GM12872 (cell line): ENCODE measurements at regions not wholly inside any gene's neighbourhood (a gene's known extent, or its start where the extent isn't known, plus 50 kb on each side); places are given as distances from the start of the nearest gene placed in this dataset.
A peak's percentile ranks its signal among the peaks of the same experiment; 100 is the strongest.

ENCODE experiments used
- TF ChIP-seq, protein P1 (sequence below): IDR thresholded peaks from 3 replicates; pipeline ENCODE4 v1.5.1; 2011; ENCODE audit warnings: low read depth, mild to moderate bottlenecking, low read length, moderate library complexity; ENCODE audit not compliant: insufficient read depth

DNA sequence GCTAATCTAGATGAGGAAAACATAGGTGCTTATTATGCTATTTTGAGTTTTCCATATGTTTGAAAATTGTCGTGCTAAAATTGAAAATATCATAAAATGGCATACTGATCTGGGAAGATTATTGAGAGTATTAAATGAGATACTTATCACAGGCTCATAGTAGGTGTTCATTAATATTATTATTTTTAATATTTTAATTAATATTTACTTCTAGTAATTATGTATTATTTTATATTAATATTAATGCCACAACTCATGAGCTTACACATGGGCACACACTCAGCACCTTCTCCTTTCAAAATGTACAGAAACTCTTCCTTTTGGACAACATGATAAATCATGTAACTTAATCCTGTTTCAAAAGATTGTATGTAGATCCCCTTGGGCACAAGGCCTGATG, 223.6 kb downstream of the RAB28 start:
- TF ChIP-seq, protein P1, sequence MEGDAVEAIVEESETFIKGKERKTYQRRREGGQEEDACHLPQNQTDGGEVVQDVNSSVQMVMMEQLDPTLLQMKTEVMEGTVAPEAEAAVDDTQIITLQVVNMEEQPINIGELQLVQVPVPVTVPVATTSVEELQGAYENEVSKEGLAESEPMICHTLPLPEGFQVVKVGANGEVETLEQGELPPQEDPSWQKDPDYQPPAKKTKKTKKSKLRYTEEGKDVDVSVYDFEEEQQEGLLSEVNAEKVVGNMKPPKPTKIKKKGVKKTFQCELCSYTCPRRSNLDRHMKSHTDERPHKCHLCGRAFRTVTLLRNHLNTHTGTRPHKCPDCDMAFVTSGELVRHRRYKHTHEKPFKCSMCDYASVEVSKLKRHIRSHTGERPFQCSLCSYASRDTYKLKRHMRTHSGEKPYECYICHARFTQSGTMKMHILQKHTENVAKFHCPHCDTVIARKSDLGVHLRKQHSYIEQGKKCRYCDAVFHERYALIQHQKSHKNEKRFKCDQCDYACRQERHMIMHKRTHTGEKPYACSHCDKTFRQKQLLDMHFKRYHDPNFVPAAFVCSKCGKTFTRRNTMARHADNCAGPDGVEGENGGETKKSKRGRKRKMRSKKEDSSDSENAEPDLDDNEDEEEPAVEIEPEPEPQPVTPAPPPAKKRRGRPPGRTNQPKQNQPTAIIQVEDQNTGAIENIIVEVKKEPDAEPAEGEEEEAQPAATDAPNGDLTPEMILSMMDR: no peak

DNA sequence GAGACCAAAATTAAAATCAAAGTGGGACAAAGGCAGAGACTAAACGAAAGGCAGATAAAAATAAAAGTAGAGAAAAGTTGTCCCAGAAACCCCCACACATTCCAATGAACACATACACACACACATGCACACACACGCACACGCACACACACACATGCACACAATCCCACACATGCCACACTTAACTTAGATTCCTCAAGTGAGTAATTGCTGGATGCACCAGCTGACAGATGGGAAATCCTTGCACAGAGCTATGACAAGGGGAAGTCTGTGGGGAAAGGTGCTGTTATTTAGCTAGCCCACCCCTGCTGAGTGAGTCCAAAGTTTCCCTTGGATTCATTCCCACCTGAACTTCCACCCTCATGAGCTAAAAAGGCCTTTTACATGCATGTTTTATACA, 233.9 kb downstream of the RAB28 start:
- TF ChIP-seq, protein P1: no peak

DNA sequence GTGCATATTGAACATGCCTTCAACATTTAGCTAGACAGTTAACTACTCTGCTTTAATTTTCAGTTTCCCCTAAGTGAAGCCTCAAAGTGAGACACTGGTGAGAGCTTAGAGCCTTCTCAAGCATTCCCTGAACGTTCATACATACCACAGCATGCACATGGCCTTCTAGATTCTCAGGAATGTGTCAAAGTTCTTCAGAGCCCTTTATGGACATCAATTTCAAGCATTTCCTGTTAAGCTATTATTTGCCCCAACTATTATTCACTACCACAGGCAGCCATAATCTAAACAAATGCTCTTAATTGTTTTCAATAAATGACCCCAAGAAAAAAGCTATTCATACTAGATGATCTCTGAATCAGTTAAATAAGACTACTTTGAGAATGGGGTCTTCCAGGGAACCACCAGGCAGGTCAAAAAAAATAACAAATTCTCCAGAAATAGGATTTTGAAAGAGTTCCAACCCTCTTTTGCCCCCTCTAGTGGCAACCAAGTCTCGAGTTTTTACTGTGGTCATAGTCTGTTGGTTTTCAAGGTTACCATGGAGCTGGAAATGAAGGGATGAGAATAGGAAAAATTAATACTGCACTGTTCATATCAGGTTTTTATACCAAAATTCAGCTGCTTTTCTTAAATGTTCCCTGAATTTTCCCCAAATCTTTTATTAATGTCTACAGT, 235.4 kb downstream of the RAB28 start:
- TF ChIP-seq, protein P1: peak; percentile 18; the same call in 1 of the 3 replicates

DNA sequence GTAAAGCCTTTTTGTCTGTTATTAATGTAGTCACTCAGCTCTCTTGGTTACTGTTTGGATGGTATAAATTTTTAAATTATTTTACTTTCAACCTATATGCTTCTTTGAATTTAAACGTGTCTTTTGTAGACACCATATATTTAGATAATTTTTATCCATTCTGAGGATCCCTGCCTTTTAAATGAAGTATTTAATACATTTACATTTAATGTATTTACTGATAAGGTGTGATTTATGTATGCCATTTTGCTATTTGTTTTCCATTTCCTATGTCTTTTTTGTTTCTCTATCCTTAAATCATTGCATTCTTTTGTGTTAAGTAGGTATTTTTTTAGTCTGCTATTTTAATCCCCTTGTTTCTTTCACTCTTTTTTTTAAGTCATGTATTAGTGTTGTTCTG, 238.0 kb downstream of the RAB28 start:
- TF ChIP-seq, protein P1: no peak

DNA sequence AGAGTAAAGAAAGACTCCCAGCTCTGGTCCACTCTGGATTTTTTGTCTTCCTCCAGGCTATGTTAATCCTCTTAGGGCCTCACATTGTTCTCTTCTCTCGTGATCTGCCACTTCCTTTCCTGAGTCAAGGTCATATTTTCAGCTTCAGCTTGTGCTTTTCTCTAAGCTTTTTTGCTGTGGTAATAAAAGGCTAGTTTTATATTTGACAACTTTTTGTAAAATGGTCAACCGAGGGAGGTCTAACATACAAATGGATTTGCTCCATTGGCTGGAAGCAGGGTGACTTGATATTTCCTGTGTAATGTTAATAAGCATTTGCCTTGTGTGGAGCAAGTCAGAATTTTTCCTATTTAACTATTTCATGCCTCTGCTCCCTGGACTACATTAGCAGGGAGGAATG, 239.7 kb downstream of the RAB28 start:
- TF ChIP-seq, protein P1: no peak

DNA sequence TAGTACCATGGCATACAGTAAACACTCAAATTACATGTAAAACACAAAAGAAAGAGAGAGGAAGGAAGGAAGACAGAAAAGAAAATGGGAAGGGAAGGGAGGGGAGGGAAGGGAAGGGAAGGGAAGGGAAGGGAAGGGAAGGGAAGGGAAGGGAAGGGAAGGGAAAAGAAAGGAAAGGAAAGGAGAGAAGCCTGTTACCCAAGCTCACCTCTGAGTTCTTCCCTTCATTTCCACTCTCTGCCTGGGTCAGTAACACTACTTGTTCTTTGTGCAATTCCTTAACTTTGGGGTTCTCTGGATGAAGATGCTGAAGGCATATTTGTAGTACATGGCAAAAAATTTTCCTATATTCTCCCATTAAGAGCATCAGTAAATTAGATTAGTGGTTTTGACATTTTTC, 241.0 kb downstream of the RAB28 start:
- TF ChIP-seq, protein P1: no peak

DNA sequence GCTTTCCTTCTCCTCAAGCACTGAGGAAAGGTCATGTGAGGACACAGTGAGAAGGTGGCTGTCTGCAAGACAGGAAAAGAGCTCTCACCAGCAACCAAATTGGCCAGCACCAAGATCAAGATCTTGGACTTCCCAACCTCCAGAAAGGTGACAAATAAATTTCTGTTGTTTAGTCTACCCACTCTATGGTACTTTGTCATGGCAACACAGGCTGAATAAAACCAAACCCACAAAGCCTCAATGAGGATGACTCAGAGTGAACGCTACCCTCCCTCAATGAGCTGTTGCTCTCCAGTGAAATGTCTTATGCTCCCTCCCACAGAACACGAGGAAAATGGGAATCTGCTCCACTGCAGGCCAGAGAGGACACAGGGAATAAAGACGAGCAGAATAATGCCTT, 244.1 kb downstream of the RAB28 start:
- TF ChIP-seq, protein P1: no peak
